SU-DHL-6 (cell line): ENCODE measurements at regions not wholly inside any gene's neighbourhood (a gene's known extent, or its start where the extent isn't known, plus 50 kb on each side); places are given as distances from the start of the nearest gene placed in this dataset.

ENCODE experiments used
- H2AFZ ChIP-seq: fragments of 200-600 bp; sonication (generic); 2 replicates; pipeline ENCODE4 v1.6.1; 2014; ENCODE audit warnings: low read depth, mild to moderate bottlenecking, moderate library complexity, mixed read lengths, antibody characterized with exemption, low read length; ENCODE audit not compliant: severe bottlenecking
- H3F3A ChIP-seq: fragments of 200-600 bp; shearing (Covaris generic); 2 replicates; pipeline ENCODE4 v1.6.0; 2016; ENCODE audit warnings: antibody characterized with exemption, mild to moderate bottlenecking; ENCODE audit not compliant: insufficient read depth
- H3K27ac ChIP-seq: fragments of 200-600 bp; sonication (generic); 2 replicates; pipeline ENCODE4 v1.5.1; 2016; ENCODE audit warnings: low read depth, mild to moderate bottlenecking, low read length, moderate library complexity, mixed read lengths
- H3K27me3 ChIP-seq: fragments of 200-600 bp; sonication (generic), shearing (Covaris generic); 2 replicates; pipeline ENCODE4 v1.6.0; 2014; ENCODE audit warnings: mild to moderate bottlenecking, low read length
- H3K36me3 ChIP-seq: fragments of 200-600 bp; sonication (generic); 2 replicates; pipeline ENCODE4 v1.6.1; 2014; ENCODE audit warnings: mild to moderate bottlenecking, low read length, mixed read lengths
- H3K4me2 ChIP-seq: fragments of 300-600, 200-600 bp; shearing (Covaris generic), sonication (generic); 2 replicates; pipeline ENCODE4 v1.6.0; 2014; ENCODE audit warnings: low read length, low read depth, mild to moderate bottlenecking; ENCODE audit not compliant: poor library complexity, severe bottlenecking
- H3K4me3 ChIP-seq: fragments of 200-600 bp; sonication (generic); 2 replicates; pipeline ENCODE4 v1.5.1; 2014; ENCODE audit warnings: antibody characterized with exemption, low read length, mild to moderate bottlenecking, mixed read lengths; ENCODE audit not compliant: insufficient read depth, poor library complexity, severe bottlenecking
- H3K79me2 ChIP-seq: fragments of 200-600 bp; sonication (generic); 2 replicates; pipeline ENCODE4 v1.6.1; 2014; ENCODE audit warnings: mild to moderate bottlenecking, low read length, moderate library complexity; ENCODE audit not compliant: insufficient read depth
- H3K9ac ChIP-seq: fragments of 200-600 bp; sonication (generic); 2 replicates; pipeline ENCODE4 v1.7.0; 2014; ENCODE audit warnings: mild to moderate bottlenecking, low read length
- H3K9me2 ChIP-seq: fragments of 200-600 bp; sonication (generic); replicated peaks from 2 replicates; pipeline ENCODE4 v1.6.1; 2014; ENCODE audit warnings: low read length; ENCODE audit not compliant: insufficient read depth
- H3K9me3 ChIP-seq: fragments of 200-600 bp; sonication (generic); 2 replicates; pipeline ENCODE4 v1.6.1; 2014; ENCODE audit warnings: low read length, mixed read lengths; ENCODE audit not compliant: insufficient read depth
- H4K20me1 ChIP-seq: fragments of 200-600 bp; sonication (generic); 2 replicates; pipeline ENCODE4 v1.6.1; 2014; ENCODE audit warnings: low read depth, mild to moderate bottlenecking, antibody characterized with exemption, low read length, moderate library complexity, mixed read lengths
- EZH2phosphoT487 ChIP-seq: fragments of 200-600 bp; sonication (generic), shearing (Covaris generic); conservative IDR thresholded peaks from 2 replicates; pipeline ENCODE4 v1.6.1; 2018; ENCODE audit warnings: mild to moderate bottlenecking, antibody characterized with exemption, low read length, moderate library complexity, mixed read lengths
- TF ChIP-seq, protein P1 (sequence below): fragments of 200-600 bp; sonication (generic); IDR thresholded peaks from one replicate; pipeline ENCODE4 v1.5.1; 2017; ENCODE audit warnings: antibody characterized with exemption, mild to moderate bottlenecking, low read length, moderate library complexity; ENCODE audit not compliant: insufficient read depth, poor library complexity, severe bottlenecking

- Histone ChIP-seq H4K20me1 (no peaks in the 10 kb centered on the region), H3K27ac (no peak overlapping the region), H3K9me2 (no peaks in the 10 kb centered on the region), H3K36me3 (no peaks in the 10 kb centered on the region), H3K4me2 (no peak overlapping the region), H3K79me2 (no peaks in the 10 kb centered on the region), H2AFZ (no peak overlapping the region), H3F3A (no peaks in the 10 kb centered on the region), H3K9ac (no peak overlapping the region), H3K9me3 (no peaks in the 10 kb centered on the region), H3K27me3 (no peaks in the 10 kb centered on the region), H3K4me3 (no peak overlapping the region)
- TF ChIP-seq EZH2phosphoT487 = no peak
- TF ChIP-seq, protein P1, sequence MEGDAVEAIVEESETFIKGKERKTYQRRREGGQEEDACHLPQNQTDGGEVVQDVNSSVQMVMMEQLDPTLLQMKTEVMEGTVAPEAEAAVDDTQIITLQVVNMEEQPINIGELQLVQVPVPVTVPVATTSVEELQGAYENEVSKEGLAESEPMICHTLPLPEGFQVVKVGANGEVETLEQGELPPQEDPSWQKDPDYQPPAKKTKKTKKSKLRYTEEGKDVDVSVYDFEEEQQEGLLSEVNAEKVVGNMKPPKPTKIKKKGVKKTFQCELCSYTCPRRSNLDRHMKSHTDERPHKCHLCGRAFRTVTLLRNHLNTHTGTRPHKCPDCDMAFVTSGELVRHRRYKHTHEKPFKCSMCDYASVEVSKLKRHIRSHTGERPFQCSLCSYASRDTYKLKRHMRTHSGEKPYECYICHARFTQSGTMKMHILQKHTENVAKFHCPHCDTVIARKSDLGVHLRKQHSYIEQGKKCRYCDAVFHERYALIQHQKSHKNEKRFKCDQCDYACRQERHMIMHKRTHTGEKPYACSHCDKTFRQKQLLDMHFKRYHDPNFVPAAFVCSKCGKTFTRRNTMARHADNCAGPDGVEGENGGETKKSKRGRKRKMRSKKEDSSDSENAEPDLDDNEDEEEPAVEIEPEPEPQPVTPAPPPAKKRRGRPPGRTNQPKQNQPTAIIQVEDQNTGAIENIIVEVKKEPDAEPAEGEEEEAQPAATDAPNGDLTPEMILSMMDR = no peak
Observed at GRCh38 chr1:55632058-55632457, 416.9 kb upstream of the USP24 start.

DNA sequence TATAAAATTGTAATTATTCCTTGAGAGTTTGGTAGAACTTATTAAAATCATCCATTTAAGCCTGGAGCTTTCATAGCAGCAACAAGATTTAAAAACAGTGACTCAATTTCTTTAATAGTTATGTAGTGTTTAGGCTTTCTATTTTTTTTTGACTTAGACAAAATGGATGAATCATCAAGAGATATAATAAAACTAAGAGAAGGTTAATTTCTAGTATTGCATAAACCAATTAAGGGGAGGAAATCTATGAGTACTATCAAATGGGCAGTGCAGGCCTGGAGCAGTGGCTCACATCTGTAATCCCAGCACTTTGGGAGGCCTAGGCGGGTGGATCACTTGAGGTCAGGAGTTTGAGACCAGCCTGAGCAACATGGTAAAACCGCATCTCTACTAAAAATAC, 416.3 kb upstream of the USP24 start:
- Histone ChIP-seq H2AFZ (no peak overlapping the region), H3K9me2 (no peaks in the 10 kb centered on the region), H3F3A (no peaks in the 10 kb centered on the region), H3K9me3 (no peaks in the 10 kb centered on the region), H4K20me1 (no peaks in the 10 kb centered on the region), H3K27ac (no peak overlapping the region), H3K79me2 (no peaks in the 10 kb centered on the region), H3K4me2 (no peak overlapping the region), H3K36me3 (no peaks in the 10 kb centered on the region), H3K27me3 (no peaks in the 10 kb centered on the region), H3K9ac (no peak overlapping the region), H3K4me3 (no peak overlapping the region)
- TF ChIP-seq EZH2phosphoT487 = no peak
- TF ChIP-seq, protein P1 = no peak

DNA sequence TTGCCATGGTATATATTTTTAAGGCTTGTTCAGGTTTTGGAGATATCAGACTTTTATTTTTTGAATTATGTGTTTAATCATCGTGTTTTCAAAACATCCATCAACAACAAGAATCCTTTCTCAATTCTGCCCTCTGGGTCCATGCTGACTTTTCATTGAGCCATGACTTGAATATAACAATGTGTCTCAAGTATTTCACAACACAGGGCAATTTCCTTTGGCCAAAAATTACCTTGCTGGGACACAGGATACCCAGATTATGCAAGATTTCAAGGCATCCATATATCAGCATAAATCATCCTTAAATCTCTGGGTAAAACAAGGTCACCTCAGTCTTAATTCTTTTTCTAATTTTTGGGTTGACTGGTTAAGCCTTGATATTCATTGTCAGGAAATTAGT, 411.2 kb upstream of the USP24 start:
- no peaks in the 10 kb centered on the region for H3K9me3 ChIP-seq
- H3K9ac ChIP-seq = no peak overlapping the region
- no peak overlapping the region for H3K4me3 ChIP-seq
- H3F3A ChIP-seq = no peaks in the 10 kb centered on the region
- no peaks in the 10 kb centered on the region for H3K36me3 ChIP-seq
- no peaks in the 10 kb centered on the region for H3K79me2 ChIP-seq
- no peak overlapping the region for H3K4me2 ChIP-seq
- no peaks in the 10 kb centered on the region for H3K27me3 ChIP-seq
- no peaks in the 10 kb centered on the region for H4K20me1 ChIP-seq
- no peak overlapping the region for H3K27ac ChIP-seq
- H3K9me2 ChIP-seq = no peaks in the 10 kb centered on the region
- no peak for TF ChIP-seq EZH2phosphoT487
- TF ChIP-seq, protein P1 = no peak
- H2AFZ ChIP-seq = no peak overlapping the region
